Spleen (tissue), 7 donors: ENCODE measurements at regions not wholly inside any gene's neighbourhood (a gene's known extent, or its start where the extent isn't known, plus 50 kb on each side); places are given as distances from the start of the nearest gene placed in this dataset.

ENCODE experiments used
- POLR2A ChIP-seq, 3 donors: fragments of 450-650 bp; IDR thresholded peaks; one replicate each; pipeline ENCODE4 v1.5.1; 2017; ENCODE audit warnings: antibody characterized with exemption in 3 of 3, mild to moderate bottlenecking in 1 of 3
- TF ChIP-seq, protein P1 (sequence below), 11 experiments: fragments of 200-600 bp in 7 of 11; fragments of 450-650 bp in 4 of 11; sonication (generic) in 4 of 11; IDR thresholded peaks in 8 of 11; conservative IDR thresholded peaks in 3 of 11; 1 replicate in 7 of 11; 2 replicates in 4 of 11; pipeline versions ENCODE4 v1.4.0 to v1.8.0; 2016 to 2021; ENCODE audit warnings: antibody characterized with exemption in 11 of 11, inconsistent platforms in 4 of 11, mild to moderate bottlenecking in 1 of 11
- donor health status: DM: no; HTN: no; CAD: no; lungs with moderate emphysema.
- donor health status: DM: no; HTN: no; CAD: no.
- donor health status: DM: no; HTN: no; CAD: no.

DNA sequence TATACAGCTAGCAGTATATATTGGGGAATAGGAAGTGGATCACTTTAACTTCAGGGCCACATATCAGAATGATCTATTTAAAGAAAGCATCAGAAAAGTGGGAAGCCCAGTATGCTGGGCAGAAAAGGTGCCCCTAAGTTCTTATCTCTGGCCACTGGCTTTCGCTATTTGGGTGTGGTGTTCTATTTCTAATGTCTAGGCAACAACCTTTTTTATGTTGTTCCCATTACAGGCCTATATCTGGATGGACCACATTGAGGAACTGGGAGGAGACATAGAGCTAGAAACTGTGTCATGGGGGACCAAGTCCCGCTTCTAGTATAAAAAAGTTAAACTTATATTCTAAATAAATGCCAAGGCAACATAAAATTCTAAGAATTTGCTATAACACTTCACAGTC, 935.6 kb downstream of the PDHA2 start:
- TF ChIP-seq POLR2A (IDR thresholded peaks at IDR 0.05): no peak
- TF ChIP-seq, protein P1, sequence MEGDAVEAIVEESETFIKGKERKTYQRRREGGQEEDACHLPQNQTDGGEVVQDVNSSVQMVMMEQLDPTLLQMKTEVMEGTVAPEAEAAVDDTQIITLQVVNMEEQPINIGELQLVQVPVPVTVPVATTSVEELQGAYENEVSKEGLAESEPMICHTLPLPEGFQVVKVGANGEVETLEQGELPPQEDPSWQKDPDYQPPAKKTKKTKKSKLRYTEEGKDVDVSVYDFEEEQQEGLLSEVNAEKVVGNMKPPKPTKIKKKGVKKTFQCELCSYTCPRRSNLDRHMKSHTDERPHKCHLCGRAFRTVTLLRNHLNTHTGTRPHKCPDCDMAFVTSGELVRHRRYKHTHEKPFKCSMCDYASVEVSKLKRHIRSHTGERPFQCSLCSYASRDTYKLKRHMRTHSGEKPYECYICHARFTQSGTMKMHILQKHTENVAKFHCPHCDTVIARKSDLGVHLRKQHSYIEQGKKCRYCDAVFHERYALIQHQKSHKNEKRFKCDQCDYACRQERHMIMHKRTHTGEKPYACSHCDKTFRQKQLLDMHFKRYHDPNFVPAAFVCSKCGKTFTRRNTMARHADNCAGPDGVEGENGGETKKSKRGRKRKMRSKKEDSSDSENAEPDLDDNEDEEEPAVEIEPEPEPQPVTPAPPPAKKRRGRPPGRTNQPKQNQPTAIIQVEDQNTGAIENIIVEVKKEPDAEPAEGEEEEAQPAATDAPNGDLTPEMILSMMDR (IDR thresholded peaks at IDR 0.05 in 8 of 11, conservative IDR thresholded peaks at IDR 0.05 in 3 of 11): no peak
